Activated CD8-positive, alpha-beta T cell treated with anti-CD3 and anti-CD28 coated beads for 36 hours (primary cell): ENCODE measurements at regions not wholly inside any gene's neighbourhood (a gene's known extent, or its start where the extent isn't known, plus 50 kb on each side); places are given as distances from the start of the nearest gene placed in this dataset.

ENCODE experiments used
- ATAC-seq: fragments of 200-7000 bp; cut with Tn5 transposase; one replicate; pipeline ENCODE4 v1.10.0; 2021; ENCODE audit warnings: mild to moderate bottlenecking, moderate library complexity
- CTCF ChIA-PET: fragments of 350-600 bp; sonication (Branson Sonifier 250); formaldehyde crosslinking; loops from one replicate; lab custom pipeline; 2021; ENCODE audit warnings: antibody characterized with exemption; lab: Charles Lee
- POLR2A ChIA-PET: fragments of 350-600 bp; sonication (Branson Sonifier 250); formaldehyde crosslinking; loops from one replicate; lab custom pipeline; 2021; ENCODE audit warnings: antibody characterized with exemption; lab: Charles Lee
- DNase-seq: peaks from one replicate; pipeline ENCODE4 v3.0.0-alpha.2; 2020
- H3K27ac Mint-ChIP-seq: one replicate; pipeline ENCODE4 v1.8.0; 2021; ENCODE audit warnings: mild to moderate bottlenecking, mixed read lengths
- H3K27me3 Mint-ChIP-seq: one replicate; pipeline ENCODE4 v1.8.0; 2021; ENCODE audit warnings: mixed read lengths
- H3K36me3 Mint-ChIP-seq: one replicate; pipeline ENCODE4 v1.8.0; 2021; ENCODE audit warnings: low read depth, mixed read lengths
- H3K4me1 Mint-ChIP-seq: one replicate; pipeline ENCODE4 v1.8.0; 2021; ENCODE audit warnings: low read depth, mixed read lengths
- H3K4me3 Mint-ChIP-seq: one replicate; pipeline ENCODE4 v1.8.0; 2021; ENCODE audit warnings: mild to moderate bottlenecking, moderate library complexity, mixed read lengths
- H3K9me3 Mint-ChIP-seq: one replicate; pipeline ENCODE4 v1.8.0; 2021; ENCODE audit warnings: mixed read lengths
- CTCF ChIP-seq: fragments of 200-600 bp; IDR thresholded peaks from one replicate; pipeline ENCODE4 v1.8.0; 2022; ENCODE audit warnings: antibody characterized with exemption, mild to moderate bottlenecking
- intact Hi-C: fragments of 100-400 bp; cut with micrococcal nuclease; formaldehyde crosslinking; loops from one replicate; pipeline ENCODE4 v1.10.0; 2022

DNA sequence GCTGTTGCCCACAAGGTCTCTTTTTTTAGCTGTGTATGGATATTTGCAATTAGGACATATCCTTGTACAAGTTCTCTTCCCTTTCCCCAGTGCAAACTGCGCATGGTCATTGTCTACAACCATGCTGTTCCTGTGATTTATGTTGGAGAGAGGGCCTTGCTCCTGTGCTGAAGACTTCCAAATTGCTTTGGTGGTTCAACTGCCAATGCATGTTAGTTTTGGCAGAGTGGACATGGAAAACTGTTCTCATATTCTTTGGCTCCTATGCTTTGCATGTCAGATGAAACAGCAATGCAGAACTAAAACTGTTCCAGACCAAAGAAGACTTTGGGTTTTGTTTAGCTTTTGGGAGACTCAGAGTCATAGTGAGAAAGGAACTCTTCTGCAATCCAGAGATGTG, 148.8 kb upstream of the EDNRA start:
- H3K27ac Mint-ChIP-seq, result no peak overlapping the region
- no peak for ATAC-seq
- H3K36me3 Mint-ChIP-seq, result no peaks in the 10 kb centered on the region

DNA sequence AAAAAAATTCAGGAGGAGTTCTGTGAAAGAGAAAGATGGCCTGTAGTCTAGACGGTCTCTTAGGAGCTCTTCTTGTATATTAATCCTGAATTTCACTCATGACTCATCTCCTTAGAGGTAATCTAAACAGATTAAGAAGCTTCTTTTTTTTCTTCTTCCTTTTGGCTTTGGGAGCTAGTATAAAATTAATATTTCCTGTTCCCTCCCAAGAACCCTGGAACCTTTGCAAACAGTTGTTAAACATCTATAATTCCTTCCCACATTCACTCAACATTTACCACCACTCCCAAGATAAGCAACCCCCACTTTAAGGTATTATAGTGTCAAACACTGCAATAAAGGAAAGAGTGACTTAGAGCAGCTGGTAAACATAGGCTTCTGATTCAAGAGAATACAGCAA, 146.4 kb upstream of the EDNRA start:
- H3K27ac Mint-ChIP-seq, result no peak overlapping the region
- no peak for ATAC-seq
- TF ChIP-seq CTCF, result no peak
- H3K36me3 Mint-ChIP-seq, result no peaks in the 10 kb centered on the region
- DNase-seq, result no peak
- ChIA-PET CTCF (no interaction called here), POLR2A (no interaction called here)
- H3K4me3 Mint-ChIP-seq, result no peak overlapping the region
- intact Hi-C loops, result no loop called here
- no peaks in the 10 kb centered on the region for H3K4me1 Mint-ChIP-seq
- no peaks in the 10 kb centered on the region for H3K9me3 Mint-ChIP-seq
- H3K27me3 Mint-ChIP-seq, result peaks cover 3% of the 10 kb centered on the region

More for the DNA sequence above, 148.8 kb upstream of the EDNRA start:
- Mint-ChIP-seq H3K9me3 (no peaks in the 10 kb centered on the region), H3K4me1 (no peaks in the 10 kb centered on the region), H3K4me3 (no peak overlapping the region), H3K27me3 (peaks cover 3% of the 10 kb centered on the region)
- no peak for TF ChIP-seq CTCF
- POLR2A ChIA-PET, result no interaction called here
- intact Hi-C loops, result no loop called here
- CTCF ChIA-PET, result no interaction called here
- no peak for DNase-seq

DNA sequence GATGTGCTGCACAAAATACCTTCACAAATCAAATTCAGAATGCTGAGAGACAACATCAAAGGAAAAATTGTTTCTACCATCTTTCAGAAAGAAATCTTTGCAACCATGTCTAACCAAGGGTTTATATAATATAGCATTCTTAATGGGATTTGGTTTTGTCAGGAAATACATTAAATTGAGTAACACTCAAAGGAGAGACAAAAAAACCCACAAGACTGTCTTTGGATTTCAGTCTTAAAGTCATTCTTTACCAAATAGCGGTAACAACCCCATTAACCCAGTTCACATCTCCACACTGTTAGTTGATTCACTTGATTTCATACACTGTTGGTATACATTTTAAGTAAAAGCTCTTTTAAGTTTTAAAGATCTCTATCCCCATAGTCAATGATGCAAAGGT, 145.7 kb upstream of the EDNRA start:
- CTCF ChIA-PET, result no interaction called here
- no peaks in the 10 kb centered on the region for H3K36me3 Mint-ChIP-seq
- TF ChIP-seq CTCF, result no peak
- no peaks in the 10 kb centered on the region for H3K4me1 Mint-ChIP-seq
- POLR2A ChIA-PET, result no interaction called here
- H3K27ac Mint-ChIP-seq, result no peak overlapping the region
- peaks cover 3% of the 10 kb centered on the region for H3K27me3 Mint-ChIP-seq
- ATAC-seq, result no peak
- intact Hi-C loops, result no loop called here
- H3K9me3 Mint-ChIP-seq, result no peaks in the 10 kb centered on the region
- no peak for DNase-seq
- no peak overlapping the region for H3K4me3 Mint-ChIP-seq

- intact Hi-C loops, result no loop called here
- H3K27me3 Mint-ChIP-seq, result no peaks in the 10 kb centered on the region
- H3K4me1 Mint-ChIP-seq, result no peaks in the 10 kb centered on the region
- TF ChIP-seq CTCF, result no peak
- ATAC-seq (no peak), DNase-seq (no peak)
- CTCF ChIA-PET, result no interaction called here
- no peaks in the 10 kb centered on the region for H3K9me3 Mint-ChIP-seq
- POLR2A ChIA-PET, result no interaction called here
- H3K36me3 Mint-ChIP-seq, result no peaks in the 10 kb centered on the region
- no peak overlapping the region for H3K4me3 Mint-ChIP-seq
- no peak overlapping the region for H3K27ac Mint-ChIP-seq
Observed at GRCh38 chr4:147336252-147336651, 144.6 kb upstream of the EDNRA start.

DNA sequence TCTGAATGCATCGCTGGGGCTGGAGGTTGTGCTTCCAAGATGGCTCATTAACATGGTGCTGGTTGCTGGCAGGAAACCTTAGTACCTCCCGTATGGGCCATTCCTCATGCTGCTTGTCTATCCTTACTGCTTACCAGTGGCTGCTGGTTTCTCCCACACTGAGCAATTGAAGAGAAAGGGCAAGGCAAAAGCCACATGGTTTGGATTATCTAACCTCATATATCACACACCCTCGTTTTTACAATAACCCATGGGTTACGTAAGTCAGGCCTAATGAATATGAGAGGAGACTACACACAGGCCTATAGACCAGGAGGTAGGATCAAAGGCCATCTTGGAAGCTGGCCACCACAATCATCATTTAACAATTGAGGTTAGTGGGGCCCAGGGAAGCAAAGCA, 141.8 kb upstream of the EDNRA start:
- Mint-ChIP-seq H3K4me3 (no peak overlapping the region), H3K9me3 (peaks cover 2% of the 10 kb centered on the region), H3K4me1 (no peaks in the 10 kb centered on the region), H3K27me3 (no peaks in the 10 kb centered on the region), H3K27ac (no peak overlapping the region), H3K36me3 (no peaks in the 10 kb centered on the region)
- ChIA-PET CTCF (interaction anchor here (0.7 kb wide), 1 partner anchor 998 kb away, joined by 3 read pairs; no protein-coding TSS in a partner anchor), POLR2A (no interaction called here)
- no peak for DNase-seq
- intact Hi-C loops, result no loop called here
- TF ChIP-seq CTCF, result no peak
- ATAC-seq, result no peak
